Ectodermal cell (in vitro differentiated cells): ENCODE measurements at regions not wholly inside any gene's neighbourhood (a gene's known extent, or its start where the extent isn't known, plus 50 kb on each side); places are given as distances from the start of the nearest gene placed in this dataset.

Experiments used
- H3K27ac ChIP-seq: 2 replicates; pipeline ENCODE4 v1.7.0; 2013; ENCODE audit warnings: mild to moderate bottlenecking, low read depth, low read length; ENCODE audit not compliant: insufficient read depth, poor library complexity, severe bottlenecking
- H3K27me3 ChIP-seq: 2 replicates; pipeline ENCODE4 v1.7.0; 2013; ENCODE audit warnings: mild to moderate bottlenecking, low read length; ENCODE audit not compliant: insufficient read depth, control insufficient read depth, poor library complexity, severe bottlenecking
- H3K36me3 ChIP-seq: one replicate; pipeline ENCODE4 v1.7.0; 2013; ENCODE audit warnings: low read length; ENCODE audit not compliant: control insufficient read depth, insufficient read depth
- H3K4me1 ChIP-seq: one replicate; pipeline ENCODE4 v1.7.0; 2013; ENCODE audit warnings: low read length; ENCODE audit not compliant: control insufficient read depth, insufficient read depth
- H3K4me3 ChIP-seq: 2 replicates; pipeline ENCODE4 v1.7.0; 2013; ENCODE audit warnings: low read depth, low read length, control low read depth; ENCODE audit not compliant: insufficient read depth
- H3K9me3 ChIP-seq: 2 replicates; pipeline ENCODE4 v1.7.0; 2013; ENCODE audit warnings: mild to moderate bottlenecking, low read length, moderate library complexity; ENCODE audit not compliant: control insufficient read depth
- WGBS, 2 experiments: methylation state at CpG; one replicate each; pipeline ENCODE4 v1.1.7; 2013; ENCODE audit warnings: missing lambda C conversion rate in 2 of 2; 5-methylcytosine and 5-hydroxymethylcytosine counted together

- H3K9me3 ChIP-seq, result no peaks in the 10 kb centered on the region
- H3K4me3 ChIP-seq, result no peak overlapping the region
- H3K27me3 ChIP-seq, result no peaks in the 10 kb centered on the region
- no peaks in the 10 kb centered on the region for H3K36me3 ChIP-seq
- no peak overlapping the region for H3K27ac ChIP-seq
- 90 to 93% methylated on average over 4 to 5 of the region's 5 CpGs for WGBS, 2 experiments
- no peaks in the 10 kb centered on the region for H3K4me1 ChIP-seq
Measured at GRCh38 chr1:239250353-239251035, 135.9 kb upstream of the CHRM3 start.

- Histone ChIP-seq H3K4me3 (no peak overlapping the region), H3K4me1 (peaks cover 6% of the 10 kb centered on the region), H3K36me3 (no peaks in the 10 kb centered on the region)
Measured at GRCh38 chr1:239247285-239247684, 139.1 kb upstream of the CHRM3 start.

GRCh38 chr1:239244084-239244483 lies 142.3 kb upstream of the CHRM3 start:
- H3K27ac ChIP-seq, result no peak overlapping the region
- H3K9me3 ChIP-seq, result no peaks in the 10 kb centered on the region
- no peaks in the 10 kb centered on the region for H3K27me3 ChIP-seq
- no peak overlapping the region for H3K4me3 ChIP-seq
- peaks cover 6% of the 10 kb centered on the region for H3K4me1 ChIP-seq
- 100% methylated on average over 1 of the region's 2 CpGs; no CpG with 5 or more reads in 1 of the 2 experiments for WGBS, 2 experiments
- H3K36me3 ChIP-seq, result no peaks in the 10 kb centered on the region

More at GRCh38 chr1:239247285-239247684, 139.1 kb upstream of the CHRM3 start:
- H3K27ac ChIP-seq, result no peak overlapping the region
- H3K9me3 ChIP-seq, result no peaks in the 10 kb centered on the region
- no peaks in the 10 kb centered on the region for H3K27me3 ChIP-seq

GRCh38 chr1:239243006-239243405 lies 143.4 kb upstream of the CHRM3 start:
- no peaks in the 10 kb centered on the region for H3K9me3 ChIP-seq
- 2 to 5% methylated on average over 2 of the region's 2 CpGs for WGBS, 2 experiments
- H3K27me3 ChIP-seq, result no peaks in the 10 kb centered on the region
- no peak overlapping the region for H3K27ac ChIP-seq
- H3K36me3 ChIP-seq, result no peaks in the 10 kb centered on the region
- no peak overlapping the region for H3K4me3 ChIP-seq
- H3K4me1 ChIP-seq, result peaks cover 6% of the 10 kb centered on the region

- Histone ChIP-seq H3K4me1 (peaks cover 6% of the 10 kb centered on the region), H3K36me3 (no peaks in the 10 kb centered on the region), H3K27me3 (no peaks in the 10 kb centered on the region), H3K9me3 (no peaks in the 10 kb centered on the region), H3K4me3 (no peak overlapping the region), H3K27ac (no peak overlapping the region)
Measured at GRCh38 chr1:239242404-239242803, 144.0 kb upstream of the CHRM3 start.

- H3K4me3 ChIP-seq, result no peak overlapping the region
- peaks cover 6% of the 10 kb centered on the region for H3K4me1 ChIP-seq
- H3K36me3 ChIP-seq, result no peaks in the 10 kb centered on the region
- WGBS, 2 experiments, result 93 to 96% methylated on average over 2 of the region's 3 CpGs
- H3K27ac ChIP-seq, result no peak overlapping the region
- H3K9me3 ChIP-seq, result no peaks in the 10 kb centered on the region
- no peaks in the 10 kb centered on the region for H3K27me3 ChIP-seq
Measured at GRCh38 chr1:239240736-239241135, 145.6 kb upstream of the CHRM3 start.

- H3K4me3 ChIP-seq, result no peak overlapping the region
- no peaks in the 10 kb centered on the region for H3K36me3 ChIP-seq
- H3K27ac ChIP-seq, result no peak overlapping the region
- peaks cover 6% of the 10 kb centered on the region for H3K4me1 ChIP-seq
- H3K27me3 ChIP-seq, result no peaks in the 10 kb centered on the region
- no peaks in the 10 kb centered on the region for H3K9me3 ChIP-seq
Measured at GRCh38 chr1:239239529-239239928, 146.8 kb upstream of the CHRM3 start.

GRCh38 chr1:239237912-239238311 lies 148.5 kb upstream of the CHRM3 start:
- peaks cover 2% of the 10 kb centered on the region for H3K4me1 ChIP-seq
- no peaks in the 10 kb centered on the region for H3K36me3 ChIP-seq
- no peaks in the 10 kb centered on the region for H3K27me3 ChIP-seq
- no peak overlapping the region for H3K4me3 ChIP-seq
- H3K27ac ChIP-seq, result no peak overlapping the region
- no peaks in the 10 kb centered on the region for H3K9me3 ChIP-seq
- WGBS, 2 experiments, result 87 to 89% methylated on average over 9 of the region's 9 CpGs

GRCh38 chr1:239233626-239234025 lies 152.7 kb upstream of the CHRM3 start:
- no peaks in the 10 kb centered on the region for H3K36me3 ChIP-seq
- no peaks in the 10 kb centered on the region for H3K4me1 ChIP-seq
- H3K27ac ChIP-seq, result no peak overlapping the region
- H3K4me3 ChIP-seq, result no peak overlapping the region
- WGBS, 2 experiments, result 93% methylated on average over 2 of the region's 2 CpGs
- H3K27me3 ChIP-seq, result no peaks in the 10 kb centered on the region
- no peaks in the 10 kb centered on the region for H3K9me3 ChIP-seq

GRCh38 chr1:239232921-239233320 lies 153.4 kb upstream of the CHRM3 start:
- H3K27ac ChIP-seq, result no peak overlapping the region
- no peaks in the 10 kb centered on the region for H3K36me3 ChIP-seq
- H3K9me3 ChIP-seq, result no peaks in the 10 kb centered on the region
- WGBS, 2 experiments, result 91 to 100% methylated on average over 2 of the region's 2 CpGs
- H3K4me1 ChIP-seq, result no peaks in the 10 kb centered on the region
- H3K4me3 ChIP-seq, result no peak overlapping the region
- H3K27me3 ChIP-seq, result no peaks in the 10 kb centered on the region

- H3K4me1 ChIP-seq, result no peaks in the 10 kb centered on the region
- no peaks in the 10 kb centered on the region for H3K9me3 ChIP-seq
- no peak overlapping the region for H3K27ac ChIP-seq
- no peaks in the 10 kb centered on the region for H3K36me3 ChIP-seq
- no peak overlapping the region for H3K4me3 ChIP-seq
- no peaks in the 10 kb centered on the region for H3K27me3 ChIP-seq
Measured at GRCh38 chr1:239228451-239228850, 157.9 kb upstream of the CHRM3 start.
